Lung (tissue), 11 donors: ENCODE measurements at regions not wholly inside any gene's neighbourhood (a gene's known extent, or its start where the extent isn't known, plus 50 kb on each side); places are given as distances from the start of the nearest gene placed in this dataset.

Experiments used
- ATAC-seq: fragments of 200-7000 bp; cut with Tn5 transposase; one replicate; pipeline ENCODE4 v1.9.1; 2020; ENCODE audit warnings: moderate number of reproducible peaks; ENCODE audit not compliant: insufficient read depth, low FRiP score
- DNase-seq, 3 donors: peaks; one replicate each; pipeline ENCODE4 v3.0.0-alpha.2; 2013 to 2017
- H3K27ac ChIP-seq, 2 donors: one replicate each; pipeline ENCODE4 v1.5.1; 2013; ENCODE audit warnings: mild to moderate bottlenecking in 2 of 2, moderate library complexity in 2 of 2, control low read depth in 1 of 2, inconsistent platforms in 1 of 2, low read depth in 1 of 2, low read length in 1 of 2
- H3K27me3 ChIP-seq, 3 donors: one replicate each; pipeline ENCODE4 v1.5.1; 2013; ENCODE audit warnings: low read length in 2 of 3; ENCODE audit not compliant: control insufficient read depth in 3 of 3, insufficient read depth in 3 of 3
- H3K36me3 ChIP-seq, 4 donors: one replicate each; pipeline ENCODE4 v1.5.1; 2013; ENCODE audit warnings: low read length in 4 of 4, mild to moderate bottlenecking in 1 of 4, moderate library complexity in 1 of 4; ENCODE audit not compliant: control insufficient read depth in 4 of 4, insufficient read depth in 4 of 4
- H3K4me1 ChIP-seq, 5 donors: one replicate each; pipeline ENCODE4 v1.5.1; 2013; ENCODE audit warnings: low read length in 5 of 5, mild to moderate bottlenecking in 2 of 5, moderate library complexity in 1 of 5; ENCODE audit not compliant: control insufficient read depth in 5 of 5, insufficient read depth in 5 of 5
- H3K4me3 ChIP-seq: one replicate; pipeline ENCODE4 v1.5.1; 2013; ENCODE audit warnings: mild to moderate bottlenecking, control low read depth, moderate library complexity
- H3K9ac ChIP-seq, 2 donors: one replicate each; pipeline ENCODE4 v1.5.1; 2013; ENCODE audit warnings: low read length in 2 of 2, control low read depth in 1 of 2; ENCODE audit not compliant: insufficient read depth in 1 of 2
- H3K9me3 ChIP-seq, 4 donors: one replicate each; pipeline ENCODE4 v1.5.1; 2013; ENCODE audit warnings: low read length in 3 of 4, mild to moderate bottlenecking in 1 of 4, moderate library complexity in 1 of 4; ENCODE audit not compliant: control insufficient read depth in 4 of 4, insufficient read depth in 3 of 4
- WGBS, 2 donors: extraction: QIAGEN DNeasy Blood & Tissue Kit; methylation state at CpG; one replicate each; pipeline ENCODE4 v1.1.7; 2013; 5-methylcytosine and 5-hydroxymethylcytosine counted together
- TF ChIP-seq, protein P1 (sequence below): IDR thresholded peaks from 2 replicates; pipeline ENCODE4 v1.5.1; 2012; ENCODE audit warnings: mild to moderate bottlenecking; ENCODE audit errors: control extremely low read depth, extremely low read depth
- donor health status: control.
- donor health status: control.
- donor health status: Bipolar disorder and iron deficiency.
- donor health status: healthy.
- donor health status: DM: yes; HTN: yes; CAD: no.

DNA sequence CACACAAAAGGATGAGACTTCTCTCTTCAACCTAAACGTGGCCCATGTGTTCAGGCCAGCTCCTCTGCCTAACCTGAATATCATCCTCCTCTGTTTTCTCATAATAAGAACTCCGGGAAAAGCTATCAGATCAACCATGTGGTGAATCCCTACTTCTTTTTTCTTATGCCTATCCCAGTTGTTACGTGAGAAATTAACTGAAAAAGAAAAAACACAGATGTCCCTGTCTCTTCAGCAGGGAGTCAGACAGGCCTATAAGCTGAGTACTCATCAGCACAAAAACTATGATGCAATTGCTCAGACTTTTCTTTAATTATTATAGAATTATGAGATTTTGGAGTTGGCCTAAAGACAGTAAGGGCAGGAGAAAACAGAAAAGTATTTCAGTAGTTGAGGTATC is 613.0 kb upstream of the FSHR start:
- DNase-seq: peak in 2 of 3 donors; percentile 42 to 65
- TF ChIP-seq, protein P1, sequence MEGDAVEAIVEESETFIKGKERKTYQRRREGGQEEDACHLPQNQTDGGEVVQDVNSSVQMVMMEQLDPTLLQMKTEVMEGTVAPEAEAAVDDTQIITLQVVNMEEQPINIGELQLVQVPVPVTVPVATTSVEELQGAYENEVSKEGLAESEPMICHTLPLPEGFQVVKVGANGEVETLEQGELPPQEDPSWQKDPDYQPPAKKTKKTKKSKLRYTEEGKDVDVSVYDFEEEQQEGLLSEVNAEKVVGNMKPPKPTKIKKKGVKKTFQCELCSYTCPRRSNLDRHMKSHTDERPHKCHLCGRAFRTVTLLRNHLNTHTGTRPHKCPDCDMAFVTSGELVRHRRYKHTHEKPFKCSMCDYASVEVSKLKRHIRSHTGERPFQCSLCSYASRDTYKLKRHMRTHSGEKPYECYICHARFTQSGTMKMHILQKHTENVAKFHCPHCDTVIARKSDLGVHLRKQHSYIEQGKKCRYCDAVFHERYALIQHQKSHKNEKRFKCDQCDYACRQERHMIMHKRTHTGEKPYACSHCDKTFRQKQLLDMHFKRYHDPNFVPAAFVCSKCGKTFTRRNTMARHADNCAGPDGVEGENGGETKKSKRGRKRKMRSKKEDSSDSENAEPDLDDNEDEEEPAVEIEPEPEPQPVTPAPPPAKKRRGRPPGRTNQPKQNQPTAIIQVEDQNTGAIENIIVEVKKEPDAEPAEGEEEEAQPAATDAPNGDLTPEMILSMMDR: no peak

DNA sequence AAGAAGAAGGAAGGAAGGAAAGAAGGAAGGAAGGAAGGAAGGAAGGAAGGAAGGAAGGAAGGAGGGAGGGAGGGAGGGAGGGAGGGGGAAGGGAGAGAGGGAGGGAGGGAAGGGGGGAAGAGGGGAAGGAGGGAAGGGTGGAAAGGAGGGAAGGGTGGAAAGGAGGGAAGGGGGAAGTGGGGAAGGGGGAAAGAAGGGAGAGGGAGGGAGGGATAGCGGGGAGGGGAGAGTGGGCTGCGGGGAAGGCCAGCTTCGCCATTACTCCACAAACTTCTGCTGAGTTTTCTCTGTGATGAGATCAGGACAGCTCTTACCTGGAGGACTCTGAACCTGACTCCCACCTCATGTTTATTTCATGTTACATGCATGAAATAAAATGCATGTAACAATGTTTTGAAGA is 601.5 kb upstream of the FSHR start:
- H3K27me3 ChIP-seq: no peaks in the 10 kb centered on the region
- no peaks in the 10 kb centered on the region for H3K36me3 ChIP-seq
- 93 to 96% methylated on average over 3 of the region's 3 CpGs for WGBS, 2 donors
- H3K4me3 ChIP-seq: no peak overlapping the region
- no peak for ATAC-seq
- H3K4me1 ChIP-seq: no peaks in the 10 kb centered on the region
- DNase-seq: no peak
- TF ChIP-seq, protein P1: no peak
- no peaks in the 10 kb centered on the region for H3K9me3 ChIP-seq
- no peak overlapping the region for H3K27ac ChIP-seq
- no peak overlapping the region for H3K9ac ChIP-seq

More for the DNA sequence above, 613.0 kb upstream of the FSHR start:
- Histone ChIP-seq H3K27me3 (no peaks in the 10 kb centered on the region), H3K9ac (no peak overlapping the region), H3K4me1 (no peaks in the 10 kb centered on the region), H3K27ac (no peak overlapping the region), H3K9me3 (no peaks in the 10 kb centered on the region), H3K4me3 (no peak overlapping the region), H3K36me3 (no peaks in the 10 kb centered on the region)
- WGBS, 2 donors: 62% methylated on average over 3 of the region's 3 CpGs
- ATAC-seq: no peak

DNA sequence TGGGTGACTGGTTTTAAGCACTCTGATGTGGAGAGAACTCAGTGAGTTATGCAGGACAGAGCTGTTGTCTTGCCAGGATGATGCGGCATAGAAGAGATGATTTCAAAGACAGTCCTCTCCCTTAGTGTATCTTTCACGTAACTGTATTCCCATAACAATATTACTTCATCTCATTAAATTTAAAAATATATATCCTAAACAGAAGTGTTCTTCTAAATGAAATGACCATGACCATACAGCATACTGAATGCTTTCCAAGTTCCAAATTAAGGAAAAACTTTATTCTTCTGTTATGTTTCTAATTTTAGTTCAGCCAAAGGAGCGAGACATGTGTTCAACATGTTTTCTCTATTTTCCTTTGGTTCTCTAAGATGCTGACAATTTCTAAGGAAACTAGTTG is 600.1 kb upstream of the FSHR start:
- no peak for ATAC-seq
- H3K9ac ChIP-seq: no peak overlapping the region
- 88 to 90% methylated on average over 3 of the region's 3 CpGs for WGBS, 2 donors
- TF ChIP-seq, protein P1: no peak
- no peaks in the 10 kb centered on the region for H3K27me3 ChIP-seq
- H3K36me3 ChIP-seq: no peaks in the 10 kb centered on the region
- H3K4me1 ChIP-seq: no peaks in the 10 kb centered on the region
- H3K4me3 ChIP-seq: no peak overlapping the region
- DNase-seq: no peak
- no peaks in the 10 kb centered on the region for H3K9me3 ChIP-seq
- no peak overlapping the region for H3K27ac ChIP-seq

DNA sequence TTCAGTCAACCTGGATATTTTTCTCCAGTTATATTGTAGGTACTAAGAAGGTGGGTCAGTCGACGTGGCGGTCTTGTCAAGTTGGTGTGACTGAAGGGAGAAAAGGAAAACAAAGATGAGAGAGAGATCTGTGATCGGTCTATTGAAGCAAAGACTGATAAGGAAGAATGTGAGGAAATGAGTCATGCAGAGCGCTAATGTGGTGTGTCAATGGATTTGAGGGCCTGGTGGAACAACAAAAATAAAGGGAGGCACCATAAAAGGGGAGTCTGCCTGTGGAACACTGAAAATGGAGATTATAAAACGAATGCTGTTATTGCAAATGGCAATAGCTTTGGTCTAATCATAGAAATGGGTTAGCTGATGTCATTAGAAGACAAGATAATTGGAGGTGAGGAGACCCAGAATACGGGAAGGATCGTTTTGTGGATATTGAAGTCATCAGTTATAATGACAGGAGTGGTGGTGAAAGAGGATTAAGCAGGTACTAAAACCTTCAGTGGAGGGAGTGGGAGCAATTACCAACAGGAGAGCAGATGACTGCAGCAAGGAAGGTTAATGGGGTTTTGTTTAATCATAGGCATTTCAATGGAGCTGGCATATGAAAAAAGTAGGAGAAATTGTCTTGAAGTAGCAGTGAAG is 599.1 kb upstream of the FSHR start:
- H3K4me1 ChIP-seq: no peaks in the 10 kb centered on the region
- DNase-seq (no peak), ATAC-seq (no peak)
- H3K27me3 ChIP-seq: no peaks in the 10 kb centered on the region
- TF ChIP-seq, protein P1: no peak
- no peak overlapping the region for H3K4me3 ChIP-seq
- no peaks in the 10 kb centered on the region for H3K9me3 ChIP-seq
- H3K36me3 ChIP-seq: no peaks in the 10 kb centered on the region
- H3K9ac ChIP-seq: no peak overlapping the region
- no peak overlapping the region for H3K27ac ChIP-seq
- 52 to 69% methylated on average over 8 of the region's 8 CpGs for WGBS, 2 donors
